K562 (cell line): ENCODE measurements at regions not wholly inside any gene's neighbourhood (a gene's known extent, or its start where the extent isn't known, plus 50 kb on each side); places are given as distances from the start of the nearest gene placed in this dataset.

ENCODE experiments used
- ATAC-seq: fragments of 200-7000 bp; cut with Tn5 transposase; 3 replicates; pipeline ENCODE4 v1.9.1; 2020; ENCODE audit warnings: moderate library complexity
- BruUV-seq: library from RNA; stranded (reverse); fragments of 400-500 nt; replicated peaks from 2 replicates; lab custom pipeline; 2021; lab: Mats Ljungman, UMichigan
- CTCF ChIA-PET: fragments of 300-600 bp; formaldehyde crosslinking; extraction: SDS; loops from one replicate; lab custom pipeline; 2021; ENCODE audit warnings: low intra/inter-chr PET ratio; lab: Yijun Ruan, JAX
- POLR2A ChIA-PET: fragments of 300-600, 350-650 bp; sonication (Branson Sonifier 250); formaldehyde crosslinking; extraction: SDS; loops from one replicate; lab custom pipeline; 2021; ENCODE audit warnings: antibody characterized with exemption, inconsistent platforms; lab: Yijun Ruan, JAX
- DNase-seq, 4 experiments: peaks; one replicate each; pipeline versions ENCODE4 v3.0.0 to v3.0.0-alpha.2; 2011 to 2018; ENCODE audit warnings: low spot score in 3 of 4, mixed read lengths in 3 of 4; ENCODE audit errors: extremely low read depth in 1 of 4
- FAIRE-seq: peaks from 2 replicates; lab custom pipeline; 2011; peaks lifted over from hg19 to GRCh38; lab: Jason Lieb, UNC
- H2AFZ ChIP-seq: 2 replicates; pipeline ENCODE4 v1.6.0; 2011; ENCODE audit warnings: low read depth, low read length, control low read depth, inconsistent platforms
- H3K27ac ChIP-seq: fragments of 200-600 bp; 3 replicates; pipeline ENCODE4 v1.8.0; 2011; ENCODE audit warnings: low read depth, mild to moderate bottlenecking, control low read depth, inconsistent platforms, low read length, moderate library complexity, mixed read lengths; ENCODE audit errors: extremely low read depth
- H3K27me3 ChIP-seq, 2 experiments: fragments of 300-600 bp in 1 of 2; 2 replicates in 1 of 2; 3 replicates in 1 of 2; pipeline versions ENCODE4 v1.6.0 to v1.8.0; 2011; ENCODE audit warnings: inconsistent platforms in 2 of 2, low read length in 2 of 2, mild to moderate bottlenecking in 1 of 2, mixed read lengths in 1 of 2, moderate library complexity in 1 of 2; ENCODE audit not compliant: control insufficient read depth in 2 of 2, insufficient read depth in 2 of 2
- H3K36me3 ChIP-seq: fragments of 300-600 bp; 3 replicates; pipeline ENCODE4 v1.8.0; 2011; ENCODE audit warnings: mild to moderate bottlenecking, low read length, inconsistent platforms; ENCODE audit not compliant: control insufficient read depth, insufficient read depth
- H3K4me1 ChIP-seq, 2 experiments: fragments of 200-600 bp in 1 of 2; replicated peaks in 1 of 2; 2 replicates in 1 of 2; 3 replicates in 1 of 2; pipeline versions ENCODE4 v1.5.1 to v1.8.0; 2011; ENCODE audit warnings: inconsistent platforms in 2 of 2, low read length in 2 of 2, mild to moderate bottlenecking in 1 of 2, mixed read lengths in 1 of 2, moderate library complexity in 1 of 2; ENCODE audit not compliant: control insufficient read depth in 2 of 2, insufficient read depth in 2 of 2
- H3K4me2 ChIP-seq: 2 replicates; pipeline ENCODE4 v1.6.1; 2011; ENCODE audit warnings: low read length, control low read depth, inconsistent platforms, mixed read lengths; ENCODE audit not compliant: insufficient read depth
- H3K4me3 ChIP-seq: fragments of 200-600 bp; sonication (generic), shearing (Covaris generic); 2 replicates; pipeline ENCODE4 v1.5.1; 2016; ENCODE audit warnings: control low read depth, inconsistent platforms
- H3K79me2 ChIP-seq: fragments of 200-600 bp; 3 replicates; pipeline ENCODE4 v1.8.0; 2011; ENCODE audit warnings: low read length, inconsistent platforms; ENCODE audit not compliant: control insufficient read depth, insufficient read depth
- H3K9ac ChIP-seq, 2 experiments: 2 replicates each; pipeline versions ENCODE4 v1.6.0 to v1.6.1; 2011; ENCODE audit warnings: low read depth in 2 of 2, low read length in 2 of 2, control low read depth in 1 of 2, inconsistent platforms in 1 of 2, mild to moderate bottlenecking in 1 of 2, mixed read lengths in 1 of 2; ENCODE audit not compliant: insufficient read depth in 1 of 2
- H3K9me1 ChIP-seq: one replicate; pipeline ENCODE4 v1.6.0; 2011; ENCODE audit warnings: inconsistent platforms, mild to moderate bottlenecking, low read length, moderate library complexity; ENCODE audit not compliant: control insufficient read depth, insufficient read depth
- H3K9me3 ChIP-seq: replicated peaks from 2 replicates; pipeline ENCODE4 v1.5.1; 2011; ENCODE audit warnings: low read depth, low read length, inconsistent platforms; ENCODE audit not compliant: control insufficient read depth, insufficient read depth
- H4K20me1 ChIP-seq: replicated peaks from 2 replicates; pipeline ENCODE4 v1.6.1; 2011; ENCODE audit warnings: low read length, inconsistent platforms, mixed read lengths; ENCODE audit not compliant: control insufficient read depth, insufficient read depth
- WGBS: fragments of 100-300 bp; shearing (Covaris generic); methylation state at CpG from one replicate; pipeline ENCODE4 v1.1.6; 2016; ENCODE audit warnings: low coverage, mixed read lengths; ENCODE audit not compliant: insufficient coverage; ENCODE audit errors: missing lambda C conversion rate; 5-methylcytosine and 5-hydroxymethylcytosine counted together
- in situ Hi-C: fragments of 300-500 bp; cut with MboI; formaldehyde crosslinking; loops from 4 replicates; pipeline ENCODE4 v1.15.0; 2018; ENCODE audit warnings: inconsistent platforms, mixed read lengths
- intact Hi-C: fragments of 100-400 bp; cut with micrococcal nuclease; formaldehyde crosslinking; loops from 2 replicates; pipeline ENCODE4 v1.14.2; 2022
- TF ChIP-seq, protein P1 (sequence below), 2 experiments: fragments of 450-650 bp; IDR thresholded peaks; 2 replicates each; pipeline ENCODE4 v1.6.1; 2016; ENCODE audit warnings: mild to moderate bottlenecking in 2 of 2, borderline replicate concordance in 1 of 2, low read depth in 1 of 2, moderate library complexity in 1 of 2
- TF ChIP-seq, protein P2 (sequence below): IDR thresholded peaks from 3 replicates; pipeline ENCODE4 v1.6.1; 2011; ENCODE audit warnings: borderline replicate concordance, mild to moderate bottlenecking; ENCODE audit not compliant: insufficient read length, insufficient read depth

DNA sequence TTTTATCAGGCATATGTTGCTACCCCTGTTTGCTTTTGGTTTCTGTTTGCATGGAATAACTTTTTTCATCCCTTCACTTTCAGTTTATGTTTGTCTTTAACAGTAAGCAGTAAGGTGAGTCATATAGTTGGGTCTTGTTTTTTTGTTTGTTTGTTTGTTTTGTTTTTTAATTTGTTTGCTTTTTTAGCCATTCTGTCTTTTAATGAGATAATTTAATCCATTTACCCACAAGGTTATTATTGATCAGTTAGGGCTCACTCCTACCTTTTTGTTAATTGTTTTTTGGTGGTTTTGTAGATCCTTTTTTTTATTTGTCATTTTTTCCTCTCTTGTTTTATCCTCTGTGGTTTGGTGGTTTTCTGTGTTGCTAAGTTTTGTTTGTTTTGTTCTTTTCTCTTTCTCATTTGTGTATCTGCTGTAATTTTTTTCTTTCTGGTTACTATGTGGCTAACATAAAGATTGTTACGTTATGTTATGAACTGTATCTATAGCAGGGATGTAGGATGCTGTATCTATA lies 379.5 kb upstream of the MAD2L1 start:
- H3K27ac ChIP-seq: no peak overlapping the region
- CTCF ChIA-PET: no interaction called here
- no peak for DNase-seq
- FAIRE-seq: no peak
- H2AFZ ChIP-seq: no peak overlapping the region
- no peaks in the 10 kb centered on the region for H3K4me1 ChIP-seq
- no peak overlapping the region for H3K4me3 ChIP-seq
- no peaks in the 10 kb centered on the region for H3K79me2 ChIP-seq
- intact Hi-C loops (no loop called here), in situ Hi-C loops (no loop called here)
- no peaks in the 10 kb centered on the region for H3K27me3 ChIP-seq
- no peaks in the 10 kb centered on the region; the same call in 1 of the 2 replicates for H3K9me3 ChIP-seq
- no peak for ATAC-seq
- BruUV-seq: no TSS peak
- no peaks in the 10 kb centered on the region for H4K20me1 ChIP-seq
- 0% methylated on average over 1 of the region's 1 CpG for WGBS
- no peaks in the 10 kb centered on the region for H3K9me1 ChIP-seq
- no peak overlapping the region for H3K4me2 ChIP-seq
- H3K9ac ChIP-seq: no peak overlapping the region
- TF ChIP-seq, protein P1, sequence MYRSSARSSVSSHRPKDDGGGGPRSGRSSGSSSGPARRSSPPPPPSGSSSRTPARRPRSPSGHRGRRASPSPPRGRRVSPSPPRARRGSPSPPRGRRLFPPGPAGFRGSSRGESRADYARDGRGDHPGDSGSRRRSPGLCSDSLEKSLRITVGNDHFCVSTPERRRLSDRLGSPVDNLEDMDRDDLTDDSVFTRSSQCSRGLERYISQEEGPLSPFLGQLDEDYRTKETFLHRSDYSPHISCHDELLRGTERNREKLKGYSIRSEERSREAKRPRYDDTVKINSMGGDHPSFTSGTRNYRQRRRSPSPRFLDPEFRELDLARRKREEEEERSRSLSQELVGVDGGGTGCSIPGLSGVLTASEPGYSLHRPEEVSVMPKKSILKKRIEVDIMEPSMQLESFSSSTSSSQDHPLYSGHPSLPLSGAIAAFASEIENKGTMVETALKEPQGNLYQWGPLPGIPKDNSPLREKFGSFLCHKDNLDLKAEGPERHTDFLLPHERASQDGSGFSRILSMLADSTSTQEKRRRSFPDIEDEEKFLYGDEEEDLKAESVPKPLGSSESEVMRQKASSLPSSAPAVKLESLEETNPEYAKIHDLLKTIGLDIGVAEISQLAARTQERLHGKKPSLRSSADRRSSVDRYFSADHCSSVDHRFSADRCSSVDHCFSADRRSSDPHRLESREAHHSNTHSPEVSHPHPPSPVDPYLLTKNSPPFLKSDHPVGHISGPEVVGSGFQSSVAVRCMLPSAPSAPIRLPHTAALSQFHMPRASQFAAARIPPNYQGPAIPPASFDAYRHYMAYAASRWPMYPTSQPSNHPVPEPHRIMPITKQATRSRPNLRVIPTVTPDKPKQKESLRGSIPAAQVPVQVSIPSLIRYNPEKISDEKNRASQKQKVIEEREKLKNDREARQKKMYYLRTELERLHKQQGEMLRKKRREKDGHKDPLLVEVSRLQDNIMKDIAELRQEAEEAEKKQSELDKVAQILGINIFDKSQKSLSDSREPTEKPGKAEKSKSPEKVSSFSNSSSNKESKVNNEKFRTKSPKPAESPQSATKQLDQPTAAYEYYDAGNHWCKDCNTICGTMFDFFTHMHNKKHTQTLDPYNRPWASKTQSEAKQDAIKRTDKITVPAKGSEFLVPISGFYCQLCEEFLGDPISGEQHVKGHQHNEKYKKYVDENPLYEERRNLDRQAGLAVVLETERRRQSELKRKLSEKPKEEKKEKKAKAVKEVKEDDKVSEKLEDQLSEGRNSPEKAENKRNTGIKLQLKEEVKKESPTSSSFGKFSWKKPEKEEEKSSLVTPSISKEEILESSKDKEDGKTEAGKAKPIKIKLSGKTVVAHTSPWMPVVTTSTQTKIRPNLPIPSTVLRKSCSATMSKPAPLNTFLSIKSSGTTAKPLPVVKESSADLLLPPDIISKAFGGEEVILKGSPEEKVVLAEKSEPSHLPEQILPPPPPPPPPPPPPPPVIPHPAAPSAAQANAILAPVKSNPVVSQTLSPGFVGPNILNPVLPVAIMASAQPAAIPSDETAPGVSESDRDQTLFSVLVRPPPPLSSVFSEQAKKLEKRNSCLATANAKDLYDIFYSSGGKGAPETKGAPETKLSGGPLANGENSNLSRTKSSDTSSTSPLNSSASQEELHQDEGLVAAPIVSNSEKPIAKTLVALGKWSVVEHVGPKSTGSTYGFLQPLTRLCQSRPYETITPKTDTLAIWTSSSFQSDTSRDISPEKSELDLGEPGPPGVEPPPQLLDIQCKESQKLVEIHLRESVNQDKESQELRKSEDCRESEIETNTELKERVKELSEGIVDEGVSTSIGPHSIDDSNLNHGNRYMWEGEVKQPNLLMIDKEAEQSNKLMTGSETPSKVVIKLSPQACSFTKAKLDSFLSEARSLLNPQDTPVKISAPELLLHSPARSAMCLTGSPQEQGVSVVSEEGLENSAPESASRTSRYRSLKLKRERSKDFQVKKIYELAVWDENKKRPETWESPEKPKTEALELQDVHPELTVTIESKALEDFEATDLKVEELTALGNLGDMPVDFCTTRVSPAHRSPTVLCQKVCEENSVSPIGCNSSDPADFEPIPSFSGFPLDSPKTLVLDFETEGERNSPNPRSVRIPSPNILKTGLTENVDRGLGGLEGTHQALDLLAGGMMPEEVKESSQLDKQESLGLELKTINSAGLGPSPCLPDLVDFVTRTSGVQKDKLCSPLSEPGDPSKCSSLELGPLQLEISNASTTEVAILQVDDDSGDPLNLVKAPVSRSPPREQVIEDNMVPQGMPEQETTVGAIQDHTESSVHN (IDR thresholded peaks at IDR 0.05; ENCODE audit: borderline replicate concordance in 1 of 2, low read depth in 1 of 2): no peak
- TF ChIP-seq, protein P2, sequence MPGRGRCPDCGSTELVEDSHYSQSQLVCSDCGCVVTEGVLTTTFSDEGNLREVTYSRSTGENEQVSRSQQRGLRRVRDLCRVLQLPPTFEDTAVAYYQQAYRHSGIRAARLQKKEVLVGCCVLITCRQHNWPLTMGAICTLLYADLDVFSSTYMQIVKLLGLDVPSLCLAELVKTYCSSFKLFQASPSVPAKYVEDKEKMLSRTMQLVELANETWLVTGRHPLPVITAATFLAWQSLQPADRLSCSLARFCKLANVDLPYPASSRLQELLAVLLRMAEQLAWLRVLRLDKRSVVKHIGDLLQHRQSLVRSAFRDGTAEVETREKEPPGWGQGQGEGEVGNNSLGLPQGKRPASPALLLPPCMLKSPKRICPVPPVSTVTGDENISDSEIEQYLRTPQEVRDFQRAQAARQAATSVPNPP: no peak
- TF ChIP-seq, all 486 proteins: peak for 0
- POLR2A ChIA-PET: no interaction called here
- H3K36me3 ChIP-seq: no peaks in the 10 kb centered on the region
